ENCODE measurements at regions not wholly inside any gene's neighbourhood (a gene's known extent, or its start where the extent isn't known, plus 50 kb on each side); places are given as distances from the start of the nearest gene placed in this dataset.
"Not testable (repeated sequence)": the region's sequence is repeated elsewhere in the genome, so short reads cannot be mapped to it uniquely, and the experiment has no call there.

DNA sequence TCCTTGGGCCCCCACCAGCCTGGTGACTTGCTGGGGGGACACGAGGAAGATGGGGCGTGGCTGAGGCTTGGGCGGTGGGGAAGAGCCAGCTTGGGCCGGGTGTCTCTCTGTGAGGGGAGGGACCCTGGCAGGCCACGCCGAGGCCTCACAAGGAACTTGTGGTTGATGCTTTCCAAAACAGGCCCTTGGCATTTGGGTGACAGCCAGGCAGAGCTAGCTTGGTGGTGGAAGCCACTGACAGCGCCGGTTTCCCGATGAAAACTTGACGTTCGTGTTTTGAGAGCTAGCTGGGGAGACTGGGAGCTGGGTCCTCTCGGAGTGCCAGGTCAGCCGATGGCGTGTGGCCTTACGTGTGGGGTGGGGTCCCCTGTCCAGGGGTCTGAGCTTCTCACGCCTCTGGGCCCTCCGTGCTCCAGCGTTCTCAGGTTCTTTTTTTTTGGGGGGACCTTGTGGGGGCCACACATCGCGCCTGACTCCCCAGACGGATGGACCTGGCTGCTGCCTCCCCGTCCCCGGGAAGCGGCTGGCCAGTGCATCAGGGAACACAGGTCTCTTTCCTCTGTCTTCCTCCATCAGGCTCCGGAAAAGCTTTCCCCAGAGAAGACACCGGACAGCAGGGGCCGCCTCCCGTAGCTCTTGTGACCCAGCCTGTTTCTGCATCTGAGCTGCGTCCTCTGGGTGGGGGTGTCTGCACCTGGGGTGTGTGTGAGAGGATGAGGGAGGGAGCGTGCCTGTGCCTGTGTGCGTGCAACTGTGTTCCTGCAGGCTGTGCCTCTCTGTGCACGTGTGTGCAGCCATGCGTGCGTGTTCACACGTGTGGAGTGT is 129.3 kb upstream of the LPCAT1 start:
- DNase-seq (ENCODE audit: low spot score), result no peak

DNA sequence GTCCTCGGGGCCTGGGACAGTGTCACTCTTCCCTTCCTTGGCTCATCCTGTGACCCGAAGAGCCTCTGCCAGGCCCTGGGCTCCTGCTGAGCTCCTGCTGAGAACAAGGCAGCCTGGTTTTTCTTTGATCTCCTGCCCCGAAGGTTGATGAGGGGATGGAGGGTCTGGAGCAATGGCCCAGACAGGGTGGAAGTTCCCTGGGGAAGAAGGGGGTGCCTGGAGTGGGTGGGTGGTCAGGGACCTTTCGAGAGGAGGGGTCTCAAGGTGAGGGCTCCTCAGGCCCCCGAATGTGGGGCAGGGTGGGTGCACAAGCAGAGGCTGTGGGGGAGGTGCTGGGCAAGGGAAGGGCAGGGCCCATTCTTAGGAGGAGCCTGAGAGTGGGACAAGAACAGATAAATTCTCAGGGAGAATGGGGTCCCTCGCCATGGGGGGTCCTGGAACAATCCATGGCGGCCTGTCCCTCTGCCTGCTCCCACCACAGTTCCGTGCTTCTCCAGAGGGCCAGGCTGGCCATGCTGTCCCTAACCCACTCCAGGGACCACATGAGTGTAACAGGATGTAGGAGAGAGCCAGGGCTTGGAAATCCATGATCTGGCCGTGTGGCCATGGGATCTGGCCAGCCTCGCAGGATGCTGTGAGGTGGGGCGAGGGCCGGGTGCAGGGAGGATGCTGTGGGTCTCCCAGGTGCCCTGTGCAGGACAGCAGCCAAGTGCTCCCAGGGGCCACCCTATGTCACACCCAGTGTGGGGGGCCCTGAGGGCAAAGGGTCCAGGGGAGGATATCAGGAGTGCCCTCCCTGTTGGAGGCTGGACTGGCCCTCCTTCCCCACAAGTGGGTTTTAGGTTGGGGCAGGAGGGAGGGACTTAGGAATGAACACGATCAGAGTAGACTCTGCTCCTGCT is 128.5 kb upstream of the LPCAT1 start:
- DNase-seq (ENCODE audit: low spot score), result no peak

DNA sequence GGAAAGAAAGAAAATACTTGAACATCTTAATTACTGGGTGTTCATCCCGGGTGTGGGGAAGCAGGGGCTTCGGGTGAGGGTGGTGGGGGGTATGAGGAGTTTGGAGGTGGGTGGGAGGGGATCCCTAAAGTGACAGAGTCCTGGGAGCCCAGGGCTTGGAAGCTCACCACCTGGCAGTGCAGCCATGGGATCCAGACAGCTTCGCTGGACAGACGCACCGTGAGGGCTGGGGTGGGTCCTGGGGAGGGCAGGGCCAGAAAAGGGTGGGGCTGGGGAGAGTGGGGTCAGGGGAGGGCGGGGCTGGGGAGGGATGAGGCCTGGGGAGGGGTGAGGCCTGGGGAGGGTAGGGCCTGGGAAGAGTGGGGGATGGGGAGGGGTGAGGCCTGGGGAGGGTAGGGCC is 127.5 kb upstream of the LPCAT1 start:
- no peak for DNase-seq (ENCODE audit: low spot score)

DNA sequence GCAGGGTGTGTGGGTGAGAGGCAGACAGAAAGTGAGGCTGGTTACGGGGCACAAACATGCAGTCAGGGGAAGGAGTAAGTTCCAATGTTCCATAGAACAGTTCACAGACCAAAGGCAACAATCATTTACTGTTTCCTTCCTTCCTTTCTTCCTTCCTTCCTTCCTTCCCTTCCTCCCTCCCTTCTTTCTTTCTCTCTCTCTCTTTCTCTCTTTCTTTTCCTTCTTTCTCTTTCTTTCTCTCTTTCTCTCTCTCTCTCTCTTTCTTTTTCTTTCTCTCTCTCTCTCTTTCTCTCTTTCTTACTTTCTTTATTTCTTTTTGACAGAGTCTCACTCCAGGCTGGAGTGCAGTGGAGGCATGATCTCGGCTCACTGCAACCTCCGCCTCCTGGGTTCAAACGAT is 125.8 kb upstream of the LPCAT1 start:
- DNase-seq (ENCODE audit: low spot score), result no peak

DNA sequence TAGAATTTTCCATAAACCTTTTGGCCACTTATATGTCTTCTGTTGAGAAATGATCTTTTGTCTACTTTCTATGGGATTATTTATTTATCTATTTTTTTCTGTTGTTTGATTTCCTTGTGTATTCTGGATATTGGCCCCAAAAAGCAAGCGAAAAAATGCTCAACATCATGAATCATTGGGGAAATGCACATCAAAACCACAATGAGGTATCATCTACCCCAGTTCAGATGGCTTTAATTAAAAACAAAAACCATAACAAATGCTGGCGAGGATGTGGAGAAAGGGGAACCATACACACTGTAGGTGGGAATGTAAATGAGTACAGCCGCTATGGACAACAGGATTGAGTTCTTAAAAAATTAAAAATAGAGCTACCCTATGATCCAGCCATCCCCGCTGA is 125.0 kb upstream of the LPCAT1 start:
- no peak for DNase-seq (ENCODE audit: low spot score)

DNA sequence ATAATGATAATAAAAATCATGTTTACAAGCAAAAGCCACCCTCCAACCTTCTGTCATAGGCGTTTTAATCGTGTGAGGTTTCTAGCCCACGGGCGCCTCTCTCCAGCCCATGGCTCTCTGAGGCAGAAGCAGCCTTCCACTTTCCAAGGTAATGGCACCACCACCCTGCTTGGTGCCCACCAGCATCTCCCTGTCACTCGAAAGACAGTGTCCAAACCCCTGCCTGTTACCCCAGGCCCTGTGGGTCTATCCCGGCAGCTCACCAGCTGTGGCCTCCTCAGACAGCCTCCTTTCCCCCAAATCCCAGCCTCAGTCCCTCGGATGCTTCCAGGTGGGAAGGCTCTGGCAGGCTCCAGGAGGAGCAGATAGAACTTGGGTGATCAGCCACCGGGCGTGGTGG is 123.8 kb upstream of the LPCAT1 start:
- no peak for DNase-seq (ENCODE audit: low spot score)

DNA sequence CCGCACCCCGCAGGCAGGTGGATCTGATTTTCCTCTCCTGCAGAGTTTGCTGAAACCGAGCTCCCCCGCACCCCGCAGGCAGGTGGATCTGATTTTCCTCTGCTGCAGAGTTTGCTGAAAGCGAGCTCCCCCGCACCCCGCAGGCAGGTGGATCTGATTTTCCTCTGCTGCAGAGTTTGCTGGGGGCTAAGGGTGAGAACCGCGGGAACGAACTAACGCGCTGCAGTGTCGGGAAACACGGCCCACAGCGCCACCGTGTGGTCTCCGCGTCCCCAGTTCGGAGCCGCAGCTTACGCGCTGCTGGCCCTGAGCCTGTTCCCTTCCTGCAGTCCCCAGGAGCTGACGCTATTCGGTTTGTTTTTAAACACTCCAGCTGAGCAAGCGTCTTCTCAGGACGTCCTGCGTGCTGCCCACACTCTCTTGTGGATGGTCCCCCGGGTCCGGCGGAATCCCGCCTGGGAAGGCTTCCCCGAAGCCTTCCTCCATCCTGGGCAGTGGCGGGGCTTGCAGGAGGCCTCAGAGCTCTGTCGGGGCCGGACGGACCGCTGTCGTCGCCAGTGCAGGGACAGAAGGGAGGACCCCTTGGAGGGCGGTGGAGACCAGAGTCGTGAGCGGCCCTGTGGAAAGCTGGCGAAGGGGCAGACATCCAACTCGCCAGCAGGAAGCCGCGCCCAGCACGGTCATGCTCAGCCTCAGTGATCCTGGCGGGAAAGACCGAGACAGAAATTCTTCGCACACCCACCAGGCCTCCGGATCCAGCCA is 121.2 kb upstream of the LPCAT1 start:
- peak; percentile 84 for DNase-seq (ENCODE audit: low spot score)

DNA sequence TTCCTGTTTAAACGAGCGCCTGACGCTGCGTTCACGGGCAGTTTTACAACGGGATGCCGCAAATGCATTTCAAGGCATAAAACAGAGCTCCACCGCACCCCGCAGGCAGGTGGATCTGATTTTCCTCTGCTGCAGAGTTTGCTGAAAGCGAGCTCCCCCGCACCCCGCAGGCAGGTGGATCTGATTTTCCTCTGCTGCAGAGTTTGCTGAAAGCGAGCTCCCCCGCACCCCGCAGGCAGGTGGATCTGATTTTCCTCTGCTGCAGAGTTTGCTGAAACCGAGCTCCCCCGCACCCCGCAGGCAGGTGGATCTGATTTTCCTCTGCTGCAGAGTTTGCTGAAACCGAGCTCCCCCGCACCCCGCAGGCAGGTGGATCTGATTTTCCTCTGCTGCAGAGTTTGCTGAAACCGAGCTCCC is 120.6 kb upstream of the LPCAT1 start:
- DNase-seq (ENCODE audit: low spot score), result not testable (repeated sequence)

DNA sequence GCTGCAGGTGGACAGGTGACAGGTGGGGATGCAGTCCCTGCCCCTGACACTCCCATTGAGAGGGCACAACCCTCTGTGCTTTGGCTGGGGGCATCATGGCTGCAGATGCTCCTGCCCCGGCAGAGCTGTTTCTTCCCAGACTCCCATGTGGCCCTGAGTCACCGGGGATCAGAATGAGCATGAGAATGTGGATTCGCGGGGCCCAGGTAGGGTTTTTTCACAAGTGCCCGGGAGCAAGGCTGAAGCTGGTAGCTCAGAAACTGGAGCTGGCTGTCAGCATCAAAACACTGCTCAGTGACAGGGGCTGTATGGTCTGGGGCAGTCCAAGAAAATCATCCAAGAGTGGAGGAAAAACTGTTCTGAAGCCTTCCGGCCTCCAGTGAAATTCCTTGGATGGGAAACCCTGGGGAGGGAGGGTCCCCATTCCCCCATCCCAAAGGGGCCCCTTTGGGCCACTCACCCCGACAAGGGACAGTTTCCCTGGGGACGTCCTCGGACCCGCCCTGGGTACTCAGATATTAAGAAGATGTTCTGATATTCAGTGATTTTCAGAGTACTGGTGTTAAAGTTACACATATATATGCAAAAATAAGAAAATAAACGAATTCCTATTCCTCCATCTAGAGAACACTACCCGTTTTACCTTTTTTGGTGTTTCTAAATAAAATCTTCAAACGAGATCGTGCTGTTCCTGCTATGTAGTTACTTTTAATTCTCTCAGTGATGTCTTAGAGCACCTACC is 120.1 kb upstream of the LPCAT1 start:
- DNase-seq (ENCODE audit: low spot score), result no peak

DNA sequence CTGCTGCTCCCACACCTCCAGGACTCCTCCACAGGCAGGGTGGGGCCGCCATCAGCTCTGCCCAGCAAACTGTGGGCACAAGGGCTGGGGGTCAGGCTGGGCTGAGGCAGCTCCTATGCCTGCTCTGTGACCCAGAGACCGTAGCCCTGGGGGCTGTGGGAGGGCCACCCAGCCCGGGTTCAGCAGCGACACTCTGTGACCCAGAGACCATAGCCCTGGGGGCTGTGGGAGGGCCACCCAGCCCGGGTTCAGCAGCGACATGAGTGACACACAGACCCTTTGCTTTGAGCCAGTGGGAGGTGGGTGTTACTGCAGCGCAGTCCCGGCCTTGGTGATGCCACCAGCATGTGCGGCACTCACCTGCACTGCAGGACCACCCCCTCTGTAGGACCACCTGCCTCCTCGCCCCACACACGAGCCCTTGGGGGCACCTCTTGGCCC is 118.9 kb upstream of the LPCAT1 start:
- no peak for DNase-seq (ENCODE audit: low spot score)

DNA sequence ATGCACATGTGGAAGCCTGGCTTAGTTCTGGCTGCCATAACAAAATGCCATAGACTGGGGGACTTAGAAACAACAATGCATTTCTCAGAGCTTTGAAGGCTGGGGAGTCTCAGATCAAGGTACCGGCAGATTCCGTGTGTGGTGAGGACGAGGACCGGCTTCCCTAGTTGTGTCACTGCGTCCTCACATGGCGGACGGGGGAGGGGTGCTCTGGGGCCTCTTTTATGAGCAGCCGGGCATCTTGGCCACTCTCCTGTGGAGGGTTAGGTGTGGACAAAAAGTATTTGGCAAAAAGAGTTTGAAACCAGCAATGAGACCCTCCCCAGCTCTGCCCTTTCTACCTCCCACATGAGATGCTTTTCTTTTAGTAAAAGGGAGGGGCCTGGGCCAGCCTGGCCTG is 118.5 kb upstream of the LPCAT1 start:
- no peak for DNase-seq (ENCODE audit: low spot score)

DNA sequence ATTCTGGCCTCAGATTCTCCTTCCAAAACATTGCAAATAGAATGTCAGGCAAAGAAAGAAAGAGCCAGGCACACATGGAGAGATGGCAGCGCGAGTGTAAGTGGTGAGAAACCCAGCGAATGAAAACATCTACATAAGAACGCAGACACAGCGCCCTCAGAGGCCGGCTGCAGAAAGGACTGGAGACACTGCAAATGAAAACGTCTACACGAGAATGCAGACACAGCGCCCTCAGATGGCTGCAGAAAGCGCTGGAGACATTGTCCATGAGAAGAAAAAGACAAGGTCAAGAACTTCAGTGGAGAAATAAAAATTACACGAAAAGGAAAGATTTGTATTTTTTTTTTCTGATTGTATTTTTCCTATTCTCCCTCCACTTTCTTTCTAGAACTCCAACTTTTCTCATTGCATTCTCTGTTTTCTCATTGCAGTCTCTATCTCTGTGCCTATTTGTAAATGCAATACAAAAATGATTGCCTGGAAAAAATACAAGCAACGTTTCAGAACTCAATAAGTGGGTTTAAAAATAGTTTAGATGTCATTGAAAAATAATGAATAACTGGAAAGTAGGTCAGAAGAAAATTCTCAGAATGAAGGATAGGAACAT is 117.9 kb upstream of the LPCAT1 start:
- peak; percentile 94 for DNase-seq (ENCODE audit: low spot score)

DNA sequence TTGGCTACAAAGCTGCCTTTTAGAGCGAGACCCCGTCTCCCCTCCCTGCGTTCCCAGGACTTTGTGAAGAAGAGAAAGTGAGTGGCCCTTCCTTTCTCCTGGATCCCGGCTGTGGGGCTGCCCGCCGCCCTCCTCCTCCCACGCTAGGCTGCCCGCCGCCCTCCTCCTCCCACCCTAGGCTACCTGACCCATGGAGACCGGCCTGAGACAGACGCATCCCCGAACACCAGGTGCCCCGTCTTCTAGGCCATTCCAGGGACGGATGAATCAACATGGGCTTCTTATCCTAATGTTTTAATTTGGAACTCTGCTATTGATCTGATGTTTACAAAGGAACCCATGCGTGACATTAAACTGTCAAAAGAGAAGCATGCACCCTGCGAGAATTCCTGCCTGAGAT is 117.3 kb upstream of the LPCAT1 start:
- no peak for DNase-seq (ENCODE audit: low spot score)

DNA sequence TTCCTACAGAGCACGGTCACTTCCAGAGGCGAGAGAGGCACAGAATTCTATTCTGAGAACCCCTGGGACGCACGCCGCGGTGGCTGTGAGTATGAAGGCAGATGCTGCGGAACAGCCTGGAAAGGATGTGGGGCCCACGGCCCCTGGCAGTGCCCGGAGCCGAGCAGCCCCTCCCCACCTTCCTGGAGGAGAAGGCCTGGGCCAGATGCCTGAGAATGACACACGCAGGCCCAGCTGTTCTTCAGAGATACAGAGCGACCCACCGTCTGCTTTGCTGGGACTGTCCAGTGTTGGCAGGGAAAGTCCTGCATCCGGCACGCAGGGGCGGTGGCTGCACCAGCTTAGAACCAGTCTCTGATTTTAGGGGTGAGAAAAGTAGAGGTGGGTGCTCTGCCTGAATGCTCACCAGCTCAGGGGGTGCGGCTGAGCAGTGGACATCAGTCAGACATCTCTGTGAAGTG is 116.7 kb upstream of the LPCAT1 start:
- DNase-seq (ENCODE audit: low spot score), result no peak

DNA sequence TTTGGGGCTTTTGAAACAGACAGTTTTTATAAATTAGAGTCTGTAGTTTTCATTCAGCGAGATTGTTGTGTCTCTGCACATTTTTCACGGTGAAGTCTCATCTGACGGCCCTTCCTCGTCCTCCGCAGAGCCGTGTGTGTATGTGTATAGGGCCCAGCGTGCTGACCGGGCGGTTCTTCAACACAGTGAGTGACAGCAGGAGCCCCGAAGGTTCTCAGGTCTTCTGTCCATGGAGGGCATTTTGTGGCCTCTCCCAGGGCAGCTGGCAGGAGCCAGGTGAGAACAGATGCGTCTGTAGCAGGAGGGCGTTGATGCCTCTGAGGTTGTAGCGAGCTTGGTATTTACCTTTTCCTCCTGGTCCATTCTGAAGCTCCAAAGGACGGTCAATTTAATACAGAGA is 116.0 kb upstream of the LPCAT1 start:
- DNase-seq (ENCODE audit: low spot score), result no peak

DNA sequence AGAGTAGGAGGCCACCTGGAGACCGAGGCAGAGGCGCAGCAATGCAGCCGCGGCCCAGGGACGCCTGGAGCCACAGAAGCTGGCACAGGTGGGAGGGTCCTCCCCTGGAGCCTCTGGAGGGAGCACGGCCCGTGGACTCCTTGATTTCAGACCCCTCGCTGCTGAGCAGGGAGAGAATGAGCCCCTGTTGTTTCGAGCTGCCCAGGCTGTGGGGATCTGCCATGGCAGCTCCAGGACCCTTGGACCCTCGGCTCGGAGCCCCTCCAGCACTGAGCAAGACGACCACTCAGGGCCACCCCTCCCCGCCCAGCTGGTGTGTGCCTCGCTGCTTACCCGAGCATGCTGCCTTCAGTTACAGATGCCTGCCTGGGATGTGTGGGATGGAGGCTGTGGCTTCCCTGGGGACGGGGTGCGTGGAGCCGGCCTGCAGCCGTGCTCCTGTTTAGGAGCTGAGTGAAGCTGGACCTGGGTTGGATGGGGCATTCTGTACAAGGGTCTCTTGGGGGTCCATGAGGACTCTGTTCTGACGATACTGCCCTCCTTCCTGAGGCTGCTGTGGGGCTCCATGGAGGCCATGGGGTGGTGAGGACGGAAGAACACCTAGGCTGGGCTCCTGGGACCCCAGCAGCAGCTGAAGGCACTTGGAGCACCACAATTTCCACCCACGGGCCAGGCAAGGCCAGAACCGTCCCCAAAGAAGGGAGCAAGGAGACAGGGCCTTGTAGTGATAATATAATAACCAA is 115.1 kb upstream of the LPCAT1 start:
- DNase-seq (ENCODE audit: low spot score), result no peak

DNA sequence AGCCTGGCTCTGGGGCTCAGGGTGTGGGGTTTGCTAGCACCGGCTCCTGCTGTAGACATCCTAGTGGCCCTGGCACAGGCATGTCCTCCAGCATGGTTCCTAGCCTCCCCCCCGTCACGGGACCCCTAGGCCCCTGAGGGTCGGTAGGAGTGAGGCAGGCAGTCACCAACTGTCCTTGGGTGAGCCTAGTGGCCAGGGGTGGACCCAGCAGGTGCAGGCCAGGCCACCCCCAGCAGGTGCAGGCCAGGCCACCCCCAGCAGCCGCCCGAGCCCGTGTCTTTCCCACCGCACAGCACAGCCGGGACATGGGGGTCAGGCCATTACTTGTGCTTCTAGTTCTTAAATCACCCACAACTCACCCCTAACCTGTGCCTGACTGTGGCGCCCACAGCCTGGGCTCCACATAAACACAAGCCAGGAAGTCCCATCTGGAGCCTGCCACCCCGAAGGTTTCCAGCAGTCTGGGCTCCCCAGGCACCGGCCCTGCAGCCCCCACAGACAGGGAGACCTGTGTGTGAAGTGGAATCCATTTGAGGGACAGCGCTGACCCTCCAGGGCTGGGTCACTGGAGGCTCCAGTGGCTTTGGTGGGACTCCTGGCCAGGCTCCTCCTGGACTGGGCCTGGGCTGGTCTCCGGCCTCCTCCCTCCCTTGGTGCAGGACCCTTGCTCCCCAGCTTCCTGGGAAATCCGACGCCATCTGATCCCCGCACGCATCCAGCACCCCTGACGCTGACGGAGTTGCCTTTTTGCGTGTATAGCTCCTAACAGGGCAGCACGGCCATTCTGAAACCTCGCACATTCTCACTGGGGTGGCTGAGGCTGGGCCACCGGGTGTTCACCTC is 114.1 kb upstream of the LPCAT1 start:
- no peak for DNase-seq (ENCODE audit: low spot score)

DNA sequence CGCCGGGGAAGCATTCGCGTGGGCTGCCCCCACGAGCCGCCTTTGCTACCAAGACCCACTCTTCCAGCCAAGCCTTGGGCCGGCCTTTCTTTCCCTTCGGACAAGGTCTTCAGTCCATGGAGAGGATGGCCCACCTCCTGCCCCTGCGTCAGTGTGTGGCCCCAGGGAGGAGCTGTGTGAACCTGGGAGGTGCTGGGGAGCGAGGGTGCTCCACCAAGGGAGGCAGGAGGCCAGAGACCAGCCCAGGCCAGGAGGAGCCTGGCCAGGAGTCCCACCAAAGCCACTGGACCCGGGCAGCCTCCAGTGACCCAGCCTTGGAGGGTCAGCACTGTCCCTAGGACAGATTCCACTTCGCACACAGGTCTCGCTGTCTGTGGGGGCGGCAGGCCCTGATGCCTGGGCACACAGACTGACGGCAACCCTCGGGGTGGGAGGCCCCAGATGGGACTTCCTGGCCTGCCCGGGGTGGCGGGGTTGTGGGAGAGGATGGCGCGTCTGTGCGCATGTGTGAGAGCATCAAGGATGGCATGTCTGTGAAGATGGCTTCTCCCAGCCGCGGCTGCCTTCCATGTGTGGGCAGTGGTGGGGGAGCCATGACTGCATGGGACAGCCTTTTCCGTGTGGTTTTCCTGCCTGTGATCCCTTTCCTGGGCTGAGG is 113.3 kb upstream of the LPCAT1 start:
- DNase-seq (ENCODE audit: low spot score), result no peak

DNA sequence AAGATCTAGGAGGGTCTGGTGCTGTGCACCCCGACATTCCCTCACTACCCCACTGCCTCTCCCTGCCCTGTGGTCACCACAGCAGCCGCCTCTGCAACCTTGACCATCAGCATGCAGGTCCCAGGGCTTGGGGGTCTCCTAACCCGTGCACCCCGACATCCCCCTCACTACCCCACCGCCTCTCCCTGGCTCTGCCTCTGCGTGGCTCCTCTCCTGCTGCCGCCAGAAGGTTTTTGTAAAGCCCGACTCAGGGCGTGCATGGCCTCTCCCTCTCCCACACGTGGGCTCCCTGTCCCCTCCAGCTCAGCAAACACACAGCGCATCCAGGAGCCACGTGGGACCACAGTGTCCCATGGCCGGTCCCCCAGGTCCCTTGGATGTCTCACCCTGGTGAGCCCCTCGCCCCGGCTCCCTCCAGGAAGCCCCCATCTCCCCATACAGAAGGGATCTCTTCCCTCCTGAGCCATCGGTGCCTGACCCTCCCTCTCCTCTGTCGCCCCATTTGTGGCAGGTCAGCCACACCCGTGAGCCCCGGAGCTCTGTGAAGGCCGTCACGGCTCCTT is 112.5 kb upstream of the LPCAT1 start:
- not testable (repeated sequence) for DNase-seq (ENCODE audit: low spot score)

Measured in SW480 (cell line).